ENCODE measurements at regions not wholly inside any gene's neighbourhood (a gene's known extent, or its start where the extent isn't known, plus 50 kb on each side); places are given as distances from the start of the nearest gene placed in this dataset.

- TF ChIP-seq ZNF407 (IDR thresholded peaks at IDR 0.05; ENCODE audit: low read depth), result no peak
- TF ChIP-seq DMBX1 (CRISPR knock-in tag; IDR thresholded peaks at IDR 0.05; ENCODE audit: borderline replicate concordance), result no peak
- no peak for TF ChIP-seq ZBTB7A (IDR thresholded peaks at IDR 0.05; ENCODE audit: borderline replicate concordance, control insufficient read depth, low read depth, low read length)
- no peak for TF ChIP-seq ZBTB12 (CRISPR knock-in tag; IDR thresholded peaks at IDR 0.05)
- no peak for TF ChIP-seq SMARCB1 (IDR thresholded peaks at IDR 0.05; ENCODE audit: insufficient read length, low read depth)
- TF ChIP-seq, protein P1, sequence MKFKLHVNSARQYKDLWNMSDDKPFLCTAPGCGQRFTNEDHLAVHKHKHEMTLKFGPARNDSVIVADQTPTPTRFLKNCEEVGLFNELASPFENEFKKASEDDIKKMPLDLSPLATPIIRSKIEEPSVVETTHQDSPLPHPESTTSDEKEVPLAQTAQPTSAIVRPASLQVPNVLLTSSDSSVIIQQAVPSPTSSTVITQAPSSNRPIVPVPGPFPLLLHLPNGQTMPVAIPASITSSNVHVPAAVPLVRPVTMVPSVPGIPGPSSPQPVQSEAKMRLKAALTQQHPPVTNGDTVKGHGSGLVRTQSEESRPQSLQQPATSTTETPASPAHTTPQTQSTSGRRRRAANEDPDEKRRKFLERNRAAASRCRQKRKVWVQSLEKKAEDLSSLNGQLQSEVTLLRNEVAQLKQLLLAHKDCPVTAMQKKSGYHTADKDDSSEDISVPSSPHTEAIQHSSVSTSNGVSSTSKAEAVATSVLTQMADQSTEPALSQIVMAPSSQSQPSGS (CRISPR knock-in tag; IDR thresholded peaks at IDR 0.05), result no peak
- TF ChIP-seq, protein P2, sequence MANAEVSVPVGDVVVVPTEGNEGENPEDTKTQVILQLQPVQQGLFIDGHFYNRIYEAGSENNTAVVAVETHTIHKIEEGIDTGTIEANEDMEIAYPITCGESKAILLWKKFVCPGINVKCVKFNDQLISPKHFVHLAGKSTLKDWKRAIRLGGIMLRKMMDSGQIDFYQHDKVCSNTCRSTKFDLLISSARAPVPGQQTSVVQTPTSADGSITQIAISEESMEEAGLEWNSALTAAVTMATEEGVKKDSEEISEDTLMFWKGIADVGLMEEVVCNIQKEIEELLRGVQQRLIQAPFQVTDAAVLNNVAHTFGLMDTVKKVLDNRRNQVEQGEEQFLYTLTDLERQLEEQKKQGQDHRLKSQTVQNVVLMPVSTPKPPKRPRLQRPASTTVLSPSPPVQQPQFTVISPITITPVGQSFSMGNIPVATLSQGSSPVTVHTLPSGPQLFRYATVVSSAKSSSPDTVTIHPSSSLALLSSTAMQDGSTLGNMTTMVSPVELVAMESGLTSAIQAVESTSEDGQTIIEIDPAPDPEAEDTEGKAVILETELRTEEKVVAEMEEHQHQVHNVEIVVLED (CRISPR knock-in tag; IDR thresholded peaks at IDR 0.05), result no peak
- TF ChIP-seq, protein P3, sequence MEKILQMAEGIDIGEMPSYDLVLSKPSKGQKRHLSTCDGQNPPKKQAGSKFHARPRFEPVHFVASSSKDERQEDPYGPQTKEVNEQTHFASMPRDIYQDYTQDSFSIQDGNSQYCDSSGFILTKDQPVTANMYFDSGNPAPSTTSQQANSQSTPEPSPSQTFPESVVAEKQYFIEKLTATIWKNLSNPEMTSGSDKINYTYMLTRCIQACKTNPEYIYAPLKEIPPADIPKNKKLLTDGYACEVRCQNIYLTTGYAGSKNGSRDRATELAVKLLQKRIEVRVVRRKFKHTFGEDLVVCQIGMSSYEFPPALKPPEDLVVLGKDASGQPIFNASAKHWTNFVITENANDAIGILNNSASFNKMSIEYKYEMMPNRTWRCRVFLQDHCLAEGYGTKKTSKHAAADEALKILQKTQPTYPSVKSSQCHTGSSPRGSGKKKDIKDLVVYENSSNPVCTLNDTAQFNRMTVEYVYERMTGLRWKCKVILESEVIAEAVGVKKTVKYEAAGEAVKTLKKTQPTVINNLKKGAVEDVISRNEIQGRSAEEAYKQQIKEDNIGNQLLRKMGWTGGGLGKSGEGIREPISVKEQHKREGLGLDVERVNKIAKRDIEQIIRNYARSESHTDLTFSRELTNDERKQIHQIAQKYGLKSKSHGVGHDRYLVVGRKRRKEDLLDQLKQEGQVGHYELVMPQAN (IDR thresholded peaks at IDR 0.05; ENCODE audit: borderline replicate concordance), result no peak
- no peak for TF ChIP-seq HDAC6 (IDR thresholded peaks at IDR 0.05; ENCODE audit: low read depth, low read length)
- TF ChIP-seq ZNF239 (CRISPR knock-in tag; IDR thresholded peaks at IDR 0.05), result no peak
- TF ChIP-seq, protein P4, sequence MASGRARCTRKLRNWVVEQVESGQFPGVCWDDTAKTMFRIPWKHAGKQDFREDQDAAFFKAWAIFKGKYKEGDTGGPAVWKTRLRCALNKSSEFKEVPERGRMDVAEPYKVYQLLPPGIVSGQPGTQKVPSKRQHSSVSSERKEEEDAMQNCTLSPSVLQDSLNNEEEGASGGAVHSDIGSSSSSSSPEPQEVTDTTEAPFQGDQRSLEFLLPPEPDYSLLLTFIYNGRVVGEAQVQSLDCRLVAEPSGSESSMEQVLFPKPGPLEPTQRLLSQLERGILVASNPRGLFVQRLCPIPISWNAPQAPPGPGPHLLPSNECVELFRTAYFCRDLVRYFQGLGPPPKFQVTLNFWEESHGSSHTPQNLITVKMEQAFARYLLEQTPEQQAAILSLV (tag; IDR thresholded peaks at IDR 0.05), result no peak
Observed at GRCh38 chr17:74011966-74012365, 191.5 kb upstream of the RPL38 start (continued).
